HepG2 (cell line): ENCODE measurements at regions not wholly inside any gene's neighbourhood (a gene's known extent, or its start where the extent isn't known, plus 50 kb on each side); places are given as distances from the start of the nearest gene placed in this dataset.

Experiments used
- CAMTA2 ChIP-seq: sonication (generic); formaldehyde crosslinking; IDR thresholded peaks from 2 replicates; pipeline ENCODE4 v1.4.0; 2020; ENCODE audit warnings: mild to moderate bottlenecking, missing genetic modification reagents, borderline replicate concordance
- GPN1 ChIP-seq: sonication (generic); formaldehyde crosslinking; IDR thresholded peaks from 2 replicates; pipeline ENCODE4 v1.5.1; 2020; ENCODE audit warnings: missing genetic modification reagents, borderline replicate concordance
- HNRNPUL1 ChIP-seq: fragments of 200-400 bp; formaldehyde crosslinking; IDR thresholded peaks from 2 replicates; pipeline ENCODE4 v1.6.1; 2017; ENCODE audit warnings: low read depth, mild to moderate bottlenecking, low read length, moderate library complexity
- KDM2A ChIP-seq: sonication (generic); formaldehyde crosslinking; IDR thresholded peaks from 2 replicates; pipeline ENCODE4 v1.4.0; 2020; ENCODE audit warnings: low read depth, missing genetic modification reagents, borderline replicate concordance
- MTA1 ChIP-seq: sonication (generic); formaldehyde crosslinking; IDR thresholded peaks from 2 replicates; pipeline ENCODE4 v1.4.0; 2020; ENCODE audit warnings: missing genetic modification reagents, mild to moderate bottlenecking, borderline replicate concordance
- MTA3 ChIP-seq: sonication (generic); formaldehyde crosslinking; IDR thresholded peaks from 2 replicates; pipeline ENCODE4 v1.4.0; 2020; ENCODE audit warnings: missing genetic modification reagents
- PPARG ChIP-seq: conservative IDR thresholded peaks from 2 replicates; pipeline ENCODE4 v1.6.1; 2016; ENCODE audit warnings: missing biosample characterization, missing genetic modification reagents
- SETDB1 ChIP-seq: sonication (generic); formaldehyde crosslinking; IDR thresholded peaks from 2 replicates; pipeline ENCODE4 v1.5.1; 2020; ENCODE audit warnings: missing genetic modification reagents, mild to moderate bottlenecking, borderline replicate concordance
- SMARCE1 ChIP-seq: fragments of 450-650 bp; IDR thresholded peaks from 2 replicates; pipeline ENCODE4 v1.6.1; 2017; ENCODE audit warnings: borderline replicate concordance
- ZFP1 ChIP-seq: IDR thresholded peaks from 2 replicates; pipeline ENCODE4 v1.6.1; 2016
- ZNF121 ChIP-seq: sonication (generic); formaldehyde crosslinking; IDR thresholded peaks from 2 replicates; pipeline ENCODE4 v1.5.0; 2020; ENCODE audit warnings: mild to moderate bottlenecking, missing genetic modification reagents
- ZNF138 ChIP-seq: sonication (generic); formaldehyde crosslinking; IDR thresholded peaks from 2 replicates; pipeline ENCODE4 v1.5.0; 2020; ENCODE audit warnings: mild to moderate bottlenecking, low read depth, missing genetic modification reagents
- ZNF160 ChIP-seq: sonication (generic); formaldehyde crosslinking; IDR thresholded peaks from 2 replicates; pipeline ENCODE4 v1.8.0; 2022; ENCODE audit warnings: mild to moderate bottlenecking, inconsistent platforms, missing genetic modification reagents
- ZNF292 ChIP-seq: sonication (generic); formaldehyde crosslinking; IDR thresholded peaks from 2 replicates; pipeline ENCODE4 v1.8.1; 2022; ENCODE audit warnings: mild to moderate bottlenecking, low read depth, missing genetic modification reagents, borderline replicate concordance
- ZNF350 ChIP-seq: sonication (generic); formaldehyde crosslinking; IDR thresholded peaks from 2 replicates; pipeline ENCODE4 v1.4.0; 2020; ENCODE audit warnings: mild to moderate bottlenecking, low read depth, missing genetic modification reagents, borderline replicate concordance
- ZNF570 ChIP-seq: sonication (generic); formaldehyde crosslinking; IDR thresholded peaks from 2 replicates; pipeline ENCODE4 v1.4.0; 2020; ENCODE audit warnings: mild to moderate bottlenecking, missing genetic modification reagents, borderline replicate concordance
- TF ChIP-seq, protein P1 (sequence below): sonication (generic); formaldehyde crosslinking; IDR thresholded peaks from 2 replicates; pipeline ENCODE4 v1.4.0; 2020; ENCODE audit warnings: mild to moderate bottlenecking, missing genetic modification reagents
- TF ChIP-seq, protein P2 (sequence below), 2 experiments: fragments of 450-650 bp in 1 of 2; sonication (generic) in 1 of 2; formaldehyde crosslinking; IDR thresholded peaks; 2 replicates each; pipeline versions ENCODE4 v1.5.0 to v1.8.0; 2020 to 2022; ENCODE audit warnings: mild to moderate bottlenecking in 1 of 2, missing genetic modification reagents in 1 of 2
- TF ChIP-seq, protein P3 (sequence below): IDR thresholded peaks from 2 replicates; pipeline ENCODE4 v1.6.1; 2016; ENCODE audit warnings: missing biosample characterization, missing genetic modification reagents, low read depth
- TF ChIP-seq, protein P4 (sequence below): IDR thresholded peaks from 2 replicates; pipeline ENCODE4 v1.6.1; 2016
- TF ChIP-seq, protein P5 (sequence below): sonication (generic); formaldehyde crosslinking; IDR thresholded peaks from 2 replicates; pipeline ENCODE4 v1.4.0; 2020; ENCODE audit warnings: missing genetic modification reagents

DNA sequence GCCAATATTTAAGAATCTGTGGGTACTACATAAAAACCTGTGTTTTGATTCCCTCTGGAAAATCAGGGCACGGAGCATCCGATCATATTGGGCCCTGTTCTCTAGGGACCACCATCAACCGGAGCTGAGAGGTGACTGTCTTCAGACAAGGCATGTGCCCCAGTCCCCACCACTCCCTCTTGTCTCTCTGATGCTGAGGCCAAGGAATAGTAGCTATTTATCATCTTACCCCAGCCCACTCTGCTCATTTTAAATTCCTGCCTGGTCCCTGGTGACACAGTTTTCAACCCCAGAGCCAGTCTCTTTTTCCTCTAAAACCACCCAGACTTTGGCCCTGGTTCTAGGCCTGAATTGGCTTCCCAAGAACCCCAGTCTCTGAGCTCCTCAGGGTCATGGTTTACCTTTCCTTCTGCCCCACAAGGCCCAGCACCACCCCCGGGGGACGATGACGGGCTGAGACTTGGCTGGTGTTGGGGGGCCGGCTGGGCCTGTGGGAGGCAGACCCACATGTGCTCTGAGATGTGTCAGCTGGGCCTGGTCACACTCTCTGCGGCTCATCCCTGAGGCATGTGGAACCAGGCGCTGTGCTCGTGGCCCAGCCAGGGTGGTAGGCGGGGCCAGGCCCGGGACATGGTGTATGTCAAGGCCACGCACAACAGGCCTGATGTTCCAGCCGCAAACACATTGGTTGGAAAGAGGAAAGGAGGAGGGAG is 114.4 kb downstream of the CEBPB start (continued):
- peak; percentile 89; the same call in 1 of the 2 replicates for TF ChIP-seq MTA1 (CRISPR knock-in tag)
- peak; percentile 99 for TF ChIP-seq ZNF138 (CRISPR knock-in tag)
- TF ChIP-seq, protein P1, sequence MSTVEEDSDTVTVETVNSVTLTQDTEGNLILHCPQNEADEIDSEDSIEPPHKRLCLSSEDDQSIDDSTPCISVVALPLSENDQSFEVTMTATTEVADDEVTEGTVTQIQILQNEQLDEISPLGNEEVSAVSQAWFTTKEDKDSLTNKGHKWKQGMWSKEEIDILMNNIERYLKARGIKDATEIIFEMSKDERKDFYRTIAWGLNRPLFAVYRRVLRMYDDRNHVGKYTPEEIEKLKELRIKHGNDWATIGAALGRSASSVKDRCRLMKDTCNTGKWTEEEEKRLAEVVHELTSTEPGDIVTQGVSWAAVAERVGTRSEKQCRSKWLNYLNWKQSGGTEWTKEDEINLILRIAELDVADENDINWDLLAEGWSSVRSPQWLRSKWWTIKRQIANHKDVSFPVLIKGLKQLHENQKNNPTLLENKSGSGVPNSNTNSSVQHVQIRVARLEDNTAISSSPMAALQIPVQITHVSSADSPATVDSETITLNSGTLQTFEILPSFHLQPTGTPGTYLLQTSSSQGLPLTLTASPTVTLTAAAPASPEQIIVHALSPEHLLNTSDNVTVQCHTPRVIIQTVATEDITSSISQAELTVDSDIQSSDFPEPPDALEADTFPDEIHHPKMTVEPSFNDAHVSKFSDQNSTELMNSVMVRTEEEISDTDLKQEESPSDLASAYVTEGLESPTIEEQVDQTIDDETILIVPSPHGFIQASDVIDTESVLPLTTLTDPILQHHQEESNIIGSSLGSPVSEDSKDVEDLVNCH (CRISPR knock-in tag) = no peak; the same call in 1 of the 2 replicates
- TF ChIP-seq ZNF292 (CRISPR knock-in tag) = peak; percentile 64
- TF ChIP-seq, protein P2, sequence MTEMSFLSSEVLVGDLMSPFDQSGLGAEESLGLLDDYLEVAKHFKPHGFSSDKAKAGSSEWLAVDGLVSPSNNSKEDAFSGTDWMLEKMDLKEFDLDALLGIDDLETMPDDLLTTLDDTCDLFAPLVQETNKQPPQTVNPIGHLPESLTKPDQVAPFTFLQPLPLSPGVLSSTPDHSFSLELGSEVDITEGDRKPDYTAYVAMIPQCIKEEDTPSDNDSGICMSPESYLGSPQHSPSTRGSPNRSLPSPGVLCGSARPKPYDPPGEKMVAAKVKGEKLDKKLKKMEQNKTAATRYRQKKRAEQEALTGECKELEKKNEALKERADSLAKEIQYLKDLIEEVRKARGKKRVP (CRISPR knock-in tag; IDR thresholded peaks at IDR 0.05) = peak in 1 of 2 experiments; percentile 66; a peak in 1 of 4 replicates
- peak; percentile 61; the same call in 1 of the 2 replicates for TF ChIP-seq CAMTA2 (CRISPR knock-in tag)
- TF ChIP-seq ZNF160 (CRISPR knock-in tag) = peak; percentile 99
- peak; percentile 89; the same call in 1 of the 2 replicates for TF ChIP-seq SETDB1 (CRISPR knock-in tag)
- no peak for TF ChIP-seq GPN1 (CRISPR knock-in tag)
- TF ChIP-seq, protein P3, sequence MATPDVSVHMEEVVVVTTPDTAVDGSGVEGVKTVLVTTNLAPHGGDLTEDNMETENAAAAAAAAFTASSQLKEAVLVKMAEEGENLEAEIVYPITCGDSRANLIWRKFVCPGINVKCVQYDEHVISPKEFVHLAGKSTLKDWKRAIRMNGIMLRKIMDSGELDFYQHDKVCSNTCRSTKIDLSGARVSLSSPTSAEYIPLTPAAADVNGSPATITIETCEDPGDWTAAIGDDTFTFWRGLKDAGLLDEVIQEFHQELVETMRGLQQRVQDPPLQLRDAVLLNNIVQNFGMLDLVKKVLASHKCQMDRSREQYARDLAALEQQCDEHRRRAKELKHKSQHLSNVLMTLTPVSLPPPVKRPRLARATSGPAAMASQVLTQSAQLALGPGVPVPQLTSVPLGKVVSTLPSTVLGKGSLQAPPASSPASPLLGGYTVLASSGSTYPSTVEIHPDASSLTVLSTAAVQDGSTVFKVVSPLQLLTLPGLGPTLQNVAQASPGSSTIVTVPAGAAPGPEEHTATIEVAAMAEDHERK = peak; percentile 26; the same call in 1 of the 2 replicates
- peak; percentile 91 for TF ChIP-seq ZNF121 (CRISPR knock-in tag)
- no peak for TF ChIP-seq ZNF570 (CRISPR knock-in tag)
- TF ChIP-seq KDM2A (CRISPR knock-in tag) = peak; percentile 95
- peak; percentile 84 for TF ChIP-seq PPARG
- TF ChIP-seq, protein P4, sequence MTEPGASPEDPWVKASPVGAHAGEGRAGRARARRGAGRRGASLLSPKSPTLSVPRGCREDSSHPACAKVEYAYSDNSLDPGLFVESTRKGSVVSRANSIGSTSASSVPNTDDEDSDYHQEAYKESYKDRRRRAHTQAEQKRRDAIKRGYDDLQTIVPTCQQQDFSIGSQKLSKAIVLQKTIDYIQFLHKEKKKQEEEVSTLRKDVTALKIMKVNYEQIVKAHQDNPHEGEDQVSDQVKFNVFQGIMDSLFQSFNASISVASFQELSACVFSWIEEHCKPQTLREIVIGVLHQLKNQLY (CRISPR knock-in tag) = peak; percentile 100
- 0 out of 2 replicates have a peak, but pooled peaks have one; percentile 3 for TF ChIP-seq MTA3 (CRISPR knock-in tag)
- no peak for TF ChIP-seq HNRNPUL1
- no peak for TF ChIP-seq SMARCE1
- TF ChIP-seq ZFP1 (CRISPR knock-in tag) = peak; percentile 93; the same call in 1 of the 2 replicates
- TF ChIP-seq, protein P5, sequence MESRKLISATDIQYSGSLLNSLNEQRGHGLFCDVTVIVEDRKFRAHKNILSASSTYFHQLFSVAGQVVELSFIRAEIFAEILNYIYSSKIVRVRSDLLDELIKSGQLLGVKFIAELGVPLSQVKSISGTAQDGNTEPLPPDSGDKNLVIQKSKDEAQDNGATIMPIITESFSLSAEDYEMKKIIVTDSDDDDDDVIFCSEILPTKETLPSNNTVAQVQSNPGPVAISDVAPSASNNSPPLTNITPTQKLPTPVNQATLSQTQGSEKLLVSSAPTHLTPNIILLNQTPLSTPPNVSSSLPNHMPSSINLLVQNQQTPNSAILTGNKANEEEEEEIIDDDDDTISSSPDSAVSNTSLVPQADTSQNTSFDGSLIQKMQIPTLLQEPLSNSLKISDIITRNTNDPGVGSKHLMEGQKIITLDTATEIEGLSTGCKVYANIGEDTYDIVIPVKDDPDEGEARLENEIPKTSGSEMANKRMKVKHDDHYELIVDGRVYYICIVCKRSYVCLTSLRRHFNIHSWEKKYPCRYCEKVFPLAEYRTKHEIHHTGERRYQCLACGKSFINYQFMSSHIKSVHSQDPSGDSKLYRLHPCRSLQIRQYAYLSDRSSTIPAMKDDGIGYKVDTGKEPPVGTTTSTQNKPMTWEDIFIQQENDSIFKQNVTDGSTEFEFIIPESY (CRISPR knock-in tag) = peak; percentile 93
- peak; percentile 92 for TF ChIP-seq ZNF350 (CRISPR knock-in tag)
